Adrenal gland (tissue), 9 donors: ENCODE measurements at regions not wholly inside any gene's neighbourhood (a gene's known extent, or its start where the extent isn't known, plus 50 kb on each side); places are given as distances from the start of the nearest gene placed in this dataset.

ENCODE experiments used
- DNase-seq, 7 donors: peaks; one replicate each; pipeline ENCODE4 v3.0.0-alpha.2; 2019 to 2020
- H3K27ac ChIP-seq, 5 donors: fragments of 200-600 bp; sonication (generic) in 4 of 5; 1 replicate in 3 of 5; 2 replicates in 2 of 5; pipeline versions ENCODE4 v1.5.1 to v1.8.0; 2016 to 2020; ENCODE audit warnings: mild to moderate bottlenecking in 1 of 5
- H3K27me3 ChIP-seq: fragments of 200-600 bp; 2 replicates; pipeline ENCODE4 v1.8.0; 2021
- H3K36me3 ChIP-seq, 2 donors: fragments of 200-600 bp; replicated peaks in 1 of 2; 1 replicate in 1 of 2; 2 replicates in 1 of 2; pipeline versions ENCODE4 v1.5.1 to v1.8.0; 2018 to 2022
- H3K4me1 ChIP-seq, 2 donors: fragments of 200-600 bp; replicated peaks in 1 of 2; 1 replicate in 1 of 2; 2 replicates in 1 of 2; pipeline versions ENCODE4 v1.5.1 to v1.8.0; 2018 to 2021
- H3K4me3 ChIP-seq, 4 donors: fragments of 200-600 bp; sonication (generic) in 3 of 4; one replicate each; pipeline ENCODE4 v1.5.1; 2016 to 2018
- H3K9me3 ChIP-seq, 3 donors: fragments of 200-600 bp; sonication (generic) in 1 of 3; replicated peaks in 1 of 3; 1 replicate in 2 of 3; 2 replicates in 1 of 3; pipeline versions ENCODE4 v1.5.1 to v1.8.0; 2016 to 2021
- POLR2A ChIP-seq, 2 donors: fragments of 450-650 bp; IDR thresholded peaks; one replicate each; pipeline ENCODE4 v1.6.1; 2017; ENCODE audit warnings: antibody characterized with exemption in 2 of 2, mild to moderate bottlenecking in 2 of 2, moderate library complexity in 1 of 2
- WGBS, 4 donors: extraction: QIAGEN DNeasy Blood & Tissue Kit in 2 of 4; methylation state at CpG; one replicate each; pipeline versions ENCODE4 v1.1.5 to v1.1.7; 2013 to 2017; 5-methylcytosine and 5-hydroxymethylcytosine counted together
- intact Hi-C, 2 donors: fragments of 100-400 bp; cut with DNase I; formaldehyde crosslinking; loops; one replicate each; pipeline versions ENCODE4 v1.14.1 to v1.15.0; 2022 to 2023
- TF ChIP-seq, protein P1 (sequence below), 6 experiments: fragments of 450-650 bp in 4 of 6; fragments of 200-600 bp in 2 of 6; sonication (generic) in 1 of 6; IDR thresholded peaks; 1 replicate in 5 of 6; 2 replicates in 1 of 6; pipeline versions ENCODE4 v1.5.1 to v1.8.0; 2016 to 2021; ENCODE audit warnings: antibody characterized with exemption in 6 of 6, mild to moderate bottlenecking in 2 of 6, moderate library complexity in 1 of 6
- donor health status: healthy with polysubstance abuse.
- donor health status: Bipolar disorder and iron deficiency.
- donor health status: DM: yes; HTN: yes; CAD: no.
- donor health status: DM: no; HTN: no; CAD: no.
- donor health status: DM: no; HTN: no; CAD: no.

- H3K36me3 ChIP-seq: no peaks in the 10 kb centered on the region
- no peak for TF ChIP-seq POLR2A (IDR thresholded peaks at IDR 0.05)
- TF ChIP-seq, protein P1, sequence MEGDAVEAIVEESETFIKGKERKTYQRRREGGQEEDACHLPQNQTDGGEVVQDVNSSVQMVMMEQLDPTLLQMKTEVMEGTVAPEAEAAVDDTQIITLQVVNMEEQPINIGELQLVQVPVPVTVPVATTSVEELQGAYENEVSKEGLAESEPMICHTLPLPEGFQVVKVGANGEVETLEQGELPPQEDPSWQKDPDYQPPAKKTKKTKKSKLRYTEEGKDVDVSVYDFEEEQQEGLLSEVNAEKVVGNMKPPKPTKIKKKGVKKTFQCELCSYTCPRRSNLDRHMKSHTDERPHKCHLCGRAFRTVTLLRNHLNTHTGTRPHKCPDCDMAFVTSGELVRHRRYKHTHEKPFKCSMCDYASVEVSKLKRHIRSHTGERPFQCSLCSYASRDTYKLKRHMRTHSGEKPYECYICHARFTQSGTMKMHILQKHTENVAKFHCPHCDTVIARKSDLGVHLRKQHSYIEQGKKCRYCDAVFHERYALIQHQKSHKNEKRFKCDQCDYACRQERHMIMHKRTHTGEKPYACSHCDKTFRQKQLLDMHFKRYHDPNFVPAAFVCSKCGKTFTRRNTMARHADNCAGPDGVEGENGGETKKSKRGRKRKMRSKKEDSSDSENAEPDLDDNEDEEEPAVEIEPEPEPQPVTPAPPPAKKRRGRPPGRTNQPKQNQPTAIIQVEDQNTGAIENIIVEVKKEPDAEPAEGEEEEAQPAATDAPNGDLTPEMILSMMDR (IDR thresholded peaks at IDR 0.05): no peak
- 82 to 84% (median 83%) methylated on average over 7 of the region's 7 CpGs for WGBS, 4 donors
- no peaks in the 10 kb centered on the region for H3K27me3 ChIP-seq
- no peaks in the 10 kb centered on the region for H3K4me1 ChIP-seq
- no peak for DNase-seq
- H3K27ac ChIP-seq: no peak overlapping the region
- no peaks in the 10 kb centered on the region for H3K9me3 ChIP-seq
- intact Hi-C loops: no loop called here
- H3K4me3 ChIP-seq: no peak overlapping the region
Observed at GRCh38 chr4:182093431-182093831, 149.8 kb upstream of the TENM3 start.

- Histone ChIP-seq H3K36me3 (no peaks in the 10 kb centered on the region), H3K27me3 (no peaks in the 10 kb centered on the region), H3K9me3 (no peaks in the 10 kb centered on the region), H3K4me1 (no peaks in the 10 kb centered on the region), H3K27ac (no peak overlapping the region), H3K4me3 (no peak overlapping the region)
- no peak for DNase-seq
- intact Hi-C loops: no loop called here
- 83 to 91% (median 89%) methylated on average over 3 of the region's 3 CpGs for WGBS, 4 donors
- TF ChIP-seq, protein P1 (IDR thresholded peaks at IDR 0.05): no peak
- no peak for TF ChIP-seq POLR2A (IDR thresholded peaks at IDR 0.05)
Observed at GRCh38 chr4:182093935-182094334, 149.3 kb upstream of the TENM3 start.

GRCh38 chr4:182101618-182102017 lies 141.6 kb upstream of the TENM3 start:
- Histone ChIP-seq H3K4me1 (no peaks in the 10 kb centered on the region), H3K27ac (no peak overlapping the region), H3K4me3 (no peak overlapping the region), H3K27me3 (no peaks in the 10 kb centered on the region), H3K9me3 (no peaks in the 10 kb centered on the region), H3K36me3 (no peaks in the 10 kb centered on the region)
- 90 to 97% (median 95%) methylated on average over 7 to 8 of the region's 8 CpGs for WGBS, 4 donors
- DNase-seq: no peak
- intact Hi-C loops: no loop called here
- TF ChIP-seq, protein P1 (IDR thresholded peaks at IDR 0.05): no peak
- no peak for TF ChIP-seq POLR2A (IDR thresholded peaks at IDR 0.05)

GRCh38 chr4:182102576-182102975 lies 140.6 kb upstream of the TENM3 start:
- Histone ChIP-seq H3K4me3 (no peak overlapping the region), H3K27me3 (no peaks in the 10 kb centered on the region), H3K36me3 (no peaks in the 10 kb centered on the region), H3K27ac (no peak overlapping the region), H3K4me1 (no peaks in the 10 kb centered on the region), H3K9me3 (no peaks in the 10 kb centered on the region)
- peak in 1 of 7 donors; percentile 11 for DNase-seq
- no peak for TF ChIP-seq POLR2A (IDR thresholded peaks at IDR 0.05)
- TF ChIP-seq, protein P1 (IDR thresholded peaks at IDR 0.05): no peak
- intact Hi-C loops: no loop called here
- 38 to 55% (median 40%) methylated on average over 3 of the region's 3 CpGs for WGBS, 4 donors
